Gastroesophageal sphincter (tissue), 4 donors: ENCODE measurements at regions not wholly inside any gene's neighbourhood (a gene's known extent, or its start where the extent isn't known, plus 50 kb on each side); places are given as distances from the start of the nearest gene placed in this dataset.

Source experiments
- ATAC-seq: fragments of 150-250 bp; one replicate; pipeline ENCODE4 v1.9.1; 2016; ENCODE audit warnings: mild to moderate bottlenecking, moderate library complexity
- H3K27ac ChIP-seq, 4 donors: fragments of 200-600 bp; sonication (generic) in 3 of 4; 1 replicate in 3 of 4; 2 replicates in 1 of 4; pipeline ENCODE4 v1.5.1; 2016 to 2019
- H3K27me3 ChIP-seq: fragments of 200-600 bp; sonication (generic); one replicate; pipeline ENCODE4 v1.5.1; 2019
- H3K36me3 ChIP-seq, 2 donors: fragments of 200-600 bp; sonication (generic); one replicate each; pipeline ENCODE4 v1.5.1; 2019; ENCODE audit warnings: control low read depth in 1 of 2
- H3K4me1 ChIP-seq, 3 donors: fragments of 200-600 bp; sonication (generic); 1 replicate in 2 of 3; 2 replicates in 1 of 3; pipeline ENCODE4 v1.5.1; 2016 to 2019; ENCODE audit warnings: control low read depth in 2 of 3
- H3K4me3 ChIP-seq, 2 donors: fragments of 200-600 bp; sonication (generic); one replicate each; pipeline ENCODE4 v1.5.1; 2019; ENCODE audit warnings: mild to moderate bottlenecking in 1 of 2, moderate library complexity in 1 of 2
- H3K9me3 ChIP-seq, 3 donors: fragments of 200-600 bp; sonication (generic); one replicate each; pipeline ENCODE4 v1.5.1; 2017 to 2019; ENCODE audit warnings: control low read depth in 2 of 3
- EP300 ChIP-seq: sonication (generic); formaldehyde crosslinking; IDR thresholded peaks from one replicate; pipeline ENCODE4 v1.6.1; 2017; ENCODE audit warnings: antibody characterized with exemption, mild to moderate bottlenecking
- POLR2A ChIP-seq, 2 donors: fragments of 450-650 bp; IDR thresholded peaks; one replicate each; pipeline ENCODE4 v1.6.1; 2017; ENCODE audit warnings: antibody characterized with exemption in 2 of 2, mild to moderate bottlenecking in 2 of 2, moderate library complexity in 1 of 2
- POLR2AphosphoS5 ChIP-seq: sonication (generic); formaldehyde crosslinking; IDR thresholded peaks from one replicate; pipeline ENCODE4 v1.6.1; 2017; ENCODE audit warnings: antibody characterized with exemption
- WGBS, 2 donors: methylation state at CpG; one replicate each; pipeline ENCODE4 v1.1.5; 2018; ENCODE audit warnings: low coverage in 1 of 2; 5-methylcytosine and 5-hydroxymethylcytosine counted together
- TF ChIP-seq, protein P1 (sequence below), 4 experiments: fragments of 200-600 bp in 2 of 4; fragments of 450-650 bp in 2 of 4; sonication (generic) in 1 of 4; IDR thresholded peaks; one replicate each; pipeline ENCODE4 v1.5.1; 2017 to 2019; ENCODE audit warnings: antibody characterized with exemption in 4 of 4, mild to moderate bottlenecking in 2 of 4, moderate library complexity in 2 of 4

DNA sequence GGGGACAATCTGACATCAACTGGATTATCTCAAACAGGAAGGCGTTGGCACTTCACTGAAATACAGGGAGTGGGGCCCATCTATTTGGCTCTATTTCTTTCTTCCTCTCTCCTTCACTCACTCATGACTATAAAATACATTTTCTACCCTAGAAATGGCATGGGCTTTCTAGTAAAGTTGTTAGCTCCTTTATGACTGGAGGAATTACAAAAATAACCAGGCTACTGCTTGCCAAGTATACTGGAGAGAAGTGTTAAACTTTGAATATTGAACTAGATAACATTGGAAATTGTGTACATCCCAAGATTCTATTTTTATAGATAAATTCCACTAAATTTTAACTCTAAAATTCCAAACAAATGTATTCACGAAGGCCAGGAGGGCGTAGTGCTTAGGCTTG, 255.7 kb upstream of the SORCS1 start:
- Histone ChIP-seq H3K4me3 (no peak overlapping the region), H3K27me3 (no peaks in the 10 kb centered on the region), H3K4me1 (no peaks in the 10 kb centered on the region), H3K9me3 (no peaks in the 10 kb centered on the region), H3K27ac (no peak overlapping the region), H3K36me3 (no peaks in the 10 kb centered on the region)
- TF ChIP-seq EP300, result no peak
- TF ChIP-seq POLR2AphosphoS5, result no peak
- TF ChIP-seq POLR2A (IDR thresholded peaks at IDR 0.05), result no peak
- ATAC-seq, result no peak
- 88 to 97% methylated on average over 3 of the region's 3 CpGs for WGBS, 2 donors

DNA sequence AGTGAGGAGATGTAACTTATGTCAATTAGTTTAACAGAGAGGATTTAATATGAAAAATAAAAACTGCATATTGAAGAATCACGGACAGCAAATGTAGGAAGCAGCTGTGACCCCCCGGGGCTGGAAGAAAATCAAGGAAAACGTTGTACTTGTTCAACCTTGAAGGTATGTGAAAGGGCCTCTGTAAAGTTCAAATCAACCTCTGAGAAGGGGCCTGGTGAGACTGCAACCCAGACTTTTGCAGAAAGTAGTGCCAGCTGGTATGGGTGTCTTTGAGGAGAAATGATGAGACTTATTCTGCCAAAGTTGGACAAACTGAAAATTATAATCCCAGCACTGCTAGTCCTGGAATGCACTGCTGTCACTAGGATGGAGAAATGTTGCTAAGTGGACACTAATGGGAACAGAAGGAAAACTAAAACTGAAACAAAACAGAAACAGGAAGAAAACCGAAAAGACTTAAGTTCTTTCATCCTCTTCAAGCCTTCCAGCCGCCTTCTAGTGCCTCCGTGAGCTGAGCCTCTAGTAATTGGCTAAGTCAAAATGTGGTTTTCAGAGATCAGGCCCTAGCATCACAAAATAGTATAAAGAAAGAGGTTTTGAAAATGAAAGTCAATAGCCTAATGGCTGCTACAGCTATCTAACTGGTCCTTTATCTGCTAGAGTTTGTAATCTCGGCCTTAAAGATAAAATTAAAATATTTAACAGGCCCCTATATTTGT, 253.7 kb upstream of the SORCS1 start:
- H3K27ac ChIP-seq, result no peak overlapping the region
- WGBS, 2 donors, result 61 to 77% methylated on average over 5 to 7 of the region's 7 CpGs
- no peaks in the 10 kb centered on the region for H3K4me1 ChIP-seq
- H3K27me3 ChIP-seq, result no peaks in the 10 kb centered on the region
- no peaks in the 10 kb centered on the region for H3K36me3 ChIP-seq
- H3K4me3 ChIP-seq, result no peak overlapping the region
- no peak for ATAC-seq
- no peaks in the 10 kb centered on the region for H3K9me3 ChIP-seq
- TF ChIP-seq POLR2AphosphoS5 (no peak), EP300 (no peak), POLR2A (IDR thresholded peaks at IDR 0.05) (no peak)
- TF ChIP-seq, protein P1, sequence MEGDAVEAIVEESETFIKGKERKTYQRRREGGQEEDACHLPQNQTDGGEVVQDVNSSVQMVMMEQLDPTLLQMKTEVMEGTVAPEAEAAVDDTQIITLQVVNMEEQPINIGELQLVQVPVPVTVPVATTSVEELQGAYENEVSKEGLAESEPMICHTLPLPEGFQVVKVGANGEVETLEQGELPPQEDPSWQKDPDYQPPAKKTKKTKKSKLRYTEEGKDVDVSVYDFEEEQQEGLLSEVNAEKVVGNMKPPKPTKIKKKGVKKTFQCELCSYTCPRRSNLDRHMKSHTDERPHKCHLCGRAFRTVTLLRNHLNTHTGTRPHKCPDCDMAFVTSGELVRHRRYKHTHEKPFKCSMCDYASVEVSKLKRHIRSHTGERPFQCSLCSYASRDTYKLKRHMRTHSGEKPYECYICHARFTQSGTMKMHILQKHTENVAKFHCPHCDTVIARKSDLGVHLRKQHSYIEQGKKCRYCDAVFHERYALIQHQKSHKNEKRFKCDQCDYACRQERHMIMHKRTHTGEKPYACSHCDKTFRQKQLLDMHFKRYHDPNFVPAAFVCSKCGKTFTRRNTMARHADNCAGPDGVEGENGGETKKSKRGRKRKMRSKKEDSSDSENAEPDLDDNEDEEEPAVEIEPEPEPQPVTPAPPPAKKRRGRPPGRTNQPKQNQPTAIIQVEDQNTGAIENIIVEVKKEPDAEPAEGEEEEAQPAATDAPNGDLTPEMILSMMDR (IDR thresholded peaks at IDR 0.05), result no peak

DNA sequence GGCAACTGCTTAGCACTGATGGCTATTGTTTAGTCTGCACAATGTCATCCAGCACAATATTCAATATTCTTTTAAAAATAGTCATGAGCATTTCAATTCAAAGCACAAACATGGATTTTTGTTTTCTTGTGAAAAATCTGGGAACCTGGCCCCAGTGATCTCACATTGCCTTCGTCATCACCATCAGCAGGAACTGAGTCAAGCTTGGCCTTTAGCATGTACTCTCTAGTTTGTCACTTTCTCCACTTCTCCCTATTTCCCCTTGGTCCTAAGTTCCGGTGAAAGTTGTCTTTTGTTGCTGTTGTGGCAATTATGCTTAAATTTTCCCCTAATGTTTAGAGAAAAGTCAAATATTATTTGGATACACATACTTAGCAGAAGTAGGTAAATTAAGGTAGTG, 252.9 kb upstream of the SORCS1 start:
- Histone ChIP-seq H3K4me3 (no peak overlapping the region), H3K27me3 (no peaks in the 10 kb centered on the region), H3K27ac (no peak overlapping the region), H3K9me3 (no peaks in the 10 kb centered on the region), H3K36me3 (no peaks in the 10 kb centered on the region), H3K4me1 (no peaks in the 10 kb centered on the region)
- WGBS, 2 donors, result 52% methylated on average over 2 of the region's 2 CpGs; no CpG with 5 or more reads in 1 of the 2 donors
- TF ChIP-seq, protein P1 (IDR thresholded peaks at IDR 0.05), result no peak
- no peak for TF ChIP-seq EP300
- TF ChIP-seq POLR2AphosphoS5, result no peak
- TF ChIP-seq POLR2A (IDR thresholded peaks at IDR 0.05), result no peak
- no peak for ATAC-seq

DNA sequence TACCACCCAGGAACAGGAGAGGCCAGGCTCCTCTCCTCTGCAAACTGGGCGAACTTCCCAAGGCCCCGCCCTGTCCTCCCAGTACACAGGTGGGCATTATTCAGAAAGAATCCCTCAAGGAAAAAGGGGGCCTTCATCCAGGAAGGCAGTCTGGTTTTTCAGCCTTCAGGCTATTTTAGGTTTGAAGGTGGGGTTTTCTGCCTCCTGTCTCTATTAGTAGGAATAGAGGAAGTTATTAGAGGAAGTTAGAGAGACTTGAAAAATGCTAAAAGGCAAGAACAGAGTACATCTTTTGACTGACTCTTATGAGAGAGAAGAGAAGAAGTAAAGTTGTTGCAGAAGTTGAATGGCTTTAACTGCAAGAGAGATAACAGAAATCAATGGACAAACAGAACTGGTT, 250.9 kb upstream of the SORCS1 start:
- Histone ChIP-seq H3K27me3 (no peaks in the 10 kb centered on the region), H3K9me3 (no peaks in the 10 kb centered on the region), H3K27ac (no peak overlapping the region), H3K36me3 (no peaks in the 10 kb centered on the region), H3K4me1 (no peaks in the 10 kb centered on the region), H3K4me3 (no peak overlapping the region)
- 100% methylated on average over 2 of the region's 2 CpGs for WGBS, 2 donors
- TF ChIP-seq POLR2AphosphoS5 (no peak), EP300 (no peak), POLR2A (IDR thresholded peaks at IDR 0.05) (no peak)
- TF ChIP-seq, protein P1 (IDR thresholded peaks at IDR 0.05), result no peak
- ATAC-seq, result no peak

DNA sequence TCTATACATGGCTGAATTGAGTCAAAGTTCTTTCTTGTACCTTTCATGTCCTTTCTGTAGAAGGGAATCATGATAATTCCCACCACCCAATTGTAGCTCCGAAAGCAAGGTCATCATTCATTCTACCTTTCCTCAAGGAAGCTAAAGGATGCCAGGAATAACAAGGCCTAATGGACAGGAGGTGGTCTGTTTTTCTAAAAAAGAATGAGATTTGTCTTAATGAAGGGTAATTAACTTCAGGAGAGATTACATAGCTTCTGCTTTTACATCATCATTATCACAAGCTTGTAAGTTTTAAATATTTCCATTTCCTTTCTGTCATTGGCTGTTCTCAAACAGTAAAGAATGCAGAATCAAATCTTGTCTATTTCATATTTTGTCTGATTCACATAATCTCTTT, 249.5 kb upstream of the SORCS1 start:
- no peaks in the 10 kb centered on the region for H3K4me1 ChIP-seq
- WGBS, 2 donors, result 60 to 85% methylated on average over 1 of the region's 1 CpG
- TF ChIP-seq, protein P1 (IDR thresholded peaks at IDR 0.05), result no peak
- TF ChIP-seq EP300 (no peak), POLR2AphosphoS5 (no peak), POLR2A (IDR thresholded peaks at IDR 0.05) (no peak)
- no peak for ATAC-seq
- H3K27ac ChIP-seq, result no peak overlapping the region
- H3K4me3 ChIP-seq, result no peak overlapping the region
- H3K27me3 ChIP-seq, result no peaks in the 10 kb centered on the region
- no peaks in the 10 kb centered on the region for H3K36me3 ChIP-seq
- H3K9me3 ChIP-seq, result no peaks in the 10 kb centered on the region
